Mucosa of gallbladder (tissue), 1 donor: ENCODE measurements at regions not wholly inside any gene's neighbourhood (a gene's known extent, or its start where the extent isn't known, plus 50 kb on each side); places are given as distances from the start of the nearest gene placed in this dataset.

ENCODE experiments used
- DNase-seq: peaks from one replicate; pipeline ENCODE4 v3.0.0-alpha.2; 2020; ENCODE audit warnings: low spot score
- donor health status: DM: no; HTN: no; CAD: no.

- DNase-seq: no peak
Observed at GRCh38 chr12:93154753-93155480, 222.8 kb upstream of the NUDT4 start.

- no peak for DNase-seq
Observed at GRCh38 chr12:93156086-93156716, 221.5 kb upstream of the NUDT4 start.

- no peak for DNase-seq
Observed at GRCh38 chr12:93157279-93157678, 220.4 kb upstream of the NUDT4 start.

- no peak for DNase-seq
Observed at GRCh38 chr12:93158065-93158843, 219.5 kb upstream of the NUDT4 start.

- no peak for DNase-seq
Observed at GRCh38 chr12:93163260-93164036, 214.3 kb upstream of the NUDT4 start.

- no peak for DNase-seq
Observed at GRCh38 chr12:93164103-93164880, 213.4 kb upstream of the NUDT4 start.

- no peak for DNase-seq
Observed at GRCh38 chr12:93165384-93165932, 212.3 kb upstream of the NUDT4 start.

- no peak for DNase-seq
Observed at GRCh38 chr12:93166541-93167307, 211.0 kb upstream of the NUDT4 start.

- no peak for DNase-seq
Observed at GRCh38 chr12:93167331-93167730, 210.4 kb upstream of the NUDT4 start.

- no peak for DNase-seq
Observed at GRCh38 chr12:93167841-93168492, 209.8 kb upstream of the NUDT4 start.

- DNase-seq: no peak
Observed at GRCh38 chr12:93168751-93169150, 209.0 kb upstream of the NUDT4 start.

- DNase-seq: no peak
Observed at GRCh38 chr12:93169536-93169935, 208.2 kb upstream of the NUDT4 start.

GRCh38 chr12:93170928-93171327 lies 206.8 kb upstream of the NUDT4 start:
- no peak for DNase-seq

GRCh38 chr12:93173178-93173957 lies 204.4 kb upstream of the NUDT4 start:
- DNase-seq: no peak

GRCh38 chr12:93174048-93174447 lies 203.7 kb upstream of the NUDT4 start:
- no peak for DNase-seq

- no peak for DNase-seq
Observed at GRCh38 chr12:93174473-93174872, 203.3 kb upstream of the NUDT4 start.

GRCh38 chr12:93176165-93176564 lies 201.6 kb upstream of the NUDT4 start:
- DNase-seq: no peak

GRCh38 chr12:93176610-93177126 lies 201.1 kb upstream of the NUDT4 start:
- no peak for DNase-seq
